Activated CD8-positive, alpha-beta memory T cell treated with anti-CD3 and anti-CD28 coated beads, Interleukin-2, amount 10 ng/mL, durations not matched to agents 7 days and 5 days (primary cell): ENCODE measurements at regions not wholly inside any gene's neighbourhood (a gene's known extent, or its start where the extent isn't known, plus 50 kb on each side); places are given as distances from the start of the nearest gene placed in this dataset.

Source experiments
- ATAC-seq: fragments of 150-1000 bp; cut with Tn5 transposase; one replicate; pipeline ENCODE4 v1.10.0; 2021; ENCODE audit warnings: moderate library complexity
- CTCF ChIA-PET: fragments of 350-600 bp; sonication (Branson Sonifier 250); formaldehyde crosslinking; loops from one replicate; lab custom pipeline; 2021; ENCODE audit warnings: antibody characterized with exemption; lab: Charles Lee
- DNase-seq: peaks from one replicate; pipeline ENCODE4 v3.0.0-alpha.2; 2020
- H3K27ac Mint-ChIP-seq: one replicate; pipeline ENCODE4 v1.8.0; 2021; ENCODE audit warnings: mild to moderate bottlenecking, mixed read lengths
- H3K27me3 Mint-ChIP-seq: one replicate; pipeline ENCODE4 v1.8.0; 2021; ENCODE audit warnings: mixed read lengths
- H3K36me3 Mint-ChIP-seq: one replicate; pipeline ENCODE4 v1.8.0; 2021; ENCODE audit warnings: mild to moderate bottlenecking, mixed read lengths
- H3K4me1 Mint-ChIP-seq: one replicate; pipeline ENCODE4 v1.8.0; 2021; ENCODE audit warnings: mixed read lengths
- H3K4me3 Mint-ChIP-seq: one replicate; pipeline ENCODE4 v1.8.0; 2021; ENCODE audit warnings: mild to moderate bottlenecking, moderate library complexity, mixed read lengths
- H3K9me3 Mint-ChIP-seq: one replicate; pipeline ENCODE4 v1.8.0; 2022; ENCODE audit warnings: low read depth, mixed read lengths

GRCh38 chr10:85508159-85508558 is 858.4 kb downstream of the GRID1 start:
- Mint-ChIP-seq H3K9me3 (peaks cover 4% of the 10 kb centered on the region), H3K36me3 (no peaks in the 10 kb centered on the region), H3K27ac (no peak overlapping the region), H3K27me3 (no peaks in the 10 kb centered on the region), H3K4me1 (no peaks in the 10 kb centered on the region), H3K4me3 (no peak overlapping the region)
- CTCF ChIA-PET, result no interaction called here
- no peak for ATAC-seq
- DNase-seq, result no peak

- no peaks in the 10 kb centered on the region for H3K9me3 Mint-ChIP-seq
- H3K27me3 Mint-ChIP-seq, result no peaks in the 10 kb centered on the region
- ATAC-seq (no peak), DNase-seq (no peak)
- no peaks in the 10 kb centered on the region for H3K36me3 Mint-ChIP-seq
- no peaks in the 10 kb centered on the region for H3K4me1 Mint-ChIP-seq
- H3K27ac Mint-ChIP-seq, result no peak overlapping the region
- H3K4me3 Mint-ChIP-seq, result no peak overlapping the region
- CTCF ChIA-PET, result no interaction called here
These were observed 855.9 kb downstream of the GRID1 start for GRCh38 chr10:85510682-85511081.

GRCh38 chr10:85513436-85513835 is 853.2 kb downstream of the GRID1 start:
- Mint-ChIP-seq H3K27me3 (no peaks in the 10 kb centered on the region), H3K27ac (no peak overlapping the region), H3K4me1 (no peaks in the 10 kb centered on the region), H3K36me3 (no peaks in the 10 kb centered on the region), H3K9me3 (no peaks in the 10 kb centered on the region), H3K4me3 (no peak overlapping the region)
- CTCF ChIA-PET, result interaction anchor here (1.2 kb wide), 1 partner anchor 16 kb away, joined by 3 read pairs; no protein-coding TSS in a partner anchor
- DNase-seq (no peak), ATAC-seq (no peak)

- Mint-ChIP-seq H3K27me3 (no peaks in the 10 kb centered on the region), H3K4me3 (no peak overlapping the region), H3K4me1 (no peaks in the 10 kb centered on the region), H3K36me3 (no peaks in the 10 kb centered on the region), H3K9me3 (no peaks in the 10 kb centered on the region), H3K27ac (no peak overlapping the region)
- DNase-seq, result no peak
- no peak for ATAC-seq
- CTCF ChIA-PET, result interaction anchor here (1.3 kb wide), 1 partner anchor 15 kb away, joined by 3 read pairs; no protein-coding TSS in a partner anchor
These were observed 851.3 kb downstream of the GRID1 start for GRCh38 chr10:85515316-85515715.

GRCh38 chr10:85524001-85524666 is 842.5 kb downstream of the GRID1 start:
- CTCF ChIA-PET, result no interaction called here
- DNase-seq, result no peak
- no peaks in the 10 kb centered on the region for H3K36me3 Mint-ChIP-seq
- no peak overlapping the region for H3K4me3 Mint-ChIP-seq
- peaks cover 6% of the 10 kb centered on the region for H3K4me1 Mint-ChIP-seq
- ATAC-seq, result no peak
- no peak overlapping the region for H3K27ac Mint-ChIP-seq
- no peaks in the 10 kb centered on the region for H3K27me3 Mint-ChIP-seq
- H3K9me3 Mint-ChIP-seq, result no peaks in the 10 kb centered on the region

- CTCF ChIA-PET, result no interaction called here
- Mint-ChIP-seq H3K9me3 (no peaks in the 10 kb centered on the region), H3K4me3 (no peak overlapping the region), H3K27me3 (no peaks in the 10 kb centered on the region), H3K36me3 (no peaks in the 10 kb centered on the region), H3K27ac (no peak overlapping the region), H3K4me1 (peaks cover 6% of the 10 kb centered on the region)
- no peak for ATAC-seq
- no peak for DNase-seq
These were observed 838.8 kb downstream of the GRID1 start for GRCh38 chr10:85527616-85528317.

- no peak overlapping the region for H3K27ac Mint-ChIP-seq
These were observed 838.3 kb downstream of the GRID1 start for GRCh38 chr10:85528318-85528652.

GRCh38 chr10:85531706-85532105 is 834.9 kb downstream of the GRID1 start:
- CTCF ChIA-PET, result interaction anchor here (0.9 kb wide), 1 partner anchor 12 kb away, joined by 3 read pairs; no protein-coding TSS in a partner anchor
- DNase-seq (no peak), ATAC-seq (no peak)
- no peak overlapping the region for H3K27ac Mint-ChIP-seq
- no peaks in the 10 kb centered on the region for H3K36me3 Mint-ChIP-seq
- peaks cover 6% of the 10 kb centered on the region for H3K4me1 Mint-ChIP-seq
- no peaks in the 10 kb centered on the region for H3K9me3 Mint-ChIP-seq
- H3K27me3 Mint-ChIP-seq, result no peaks in the 10 kb centered on the region
- H3K4me3 Mint-ChIP-seq, result no peak overlapping the region

More at GRCh38 chr10:85528318-85528652, 838.3 kb downstream of the GRID1 start:
- Mint-ChIP-seq H3K4me3 (no peak overlapping the region), H3K9me3 (no peaks in the 10 kb centered on the region), H3K27me3 (no peaks in the 10 kb centered on the region), H3K4me1 (peaks cover 6% of the 10 kb centered on the region), H3K36me3 (no peaks in the 10 kb centered on the region)
- DNase-seq (no peak), ATAC-seq (no peak)
- CTCF ChIA-PET, result no interaction called here

- ATAC-seq (no peak), DNase-seq (no peak)
- H3K4me1 Mint-ChIP-seq, result peaks cover 6% of the 10 kb centered on the region
- CTCF ChIA-PET, result no interaction called here
- no peaks in the 10 kb centered on the region for H3K9me3 Mint-ChIP-seq
- no peak overlapping the region for H3K27ac Mint-ChIP-seq
- no peak overlapping the region for H3K4me3 Mint-ChIP-seq
- no peaks in the 10 kb centered on the region for H3K27me3 Mint-ChIP-seq
- H3K36me3 Mint-ChIP-seq, result no peaks in the 10 kb centered on the region
These were observed 833.8 kb downstream of the GRID1 start for GRCh38 chr10:85532773-85533172.

- Mint-ChIP-seq H3K4me1 (no peaks in the 10 kb centered on the region), H3K9me3 (no peaks in the 10 kb centered on the region), H3K27me3 (no peaks in the 10 kb centered on the region), H3K4me3 (no peak overlapping the region), H3K36me3 (no peaks in the 10 kb centered on the region), H3K27ac (no peak overlapping the region)
- DNase-seq, result no peak
- CTCF ChIA-PET, result no interaction called here
- no peak for ATAC-seq
These were observed 830.7 kb downstream of the GRID1 start for GRCh38 chr10:85535926-85536325.

GRCh38 chr10:85537561-85537960 is 829.0 kb downstream of the GRID1 start:
- H3K27ac Mint-ChIP-seq, result no peak overlapping the region
- DNase-seq (no peak), ATAC-seq (no peak)
- H3K9me3 Mint-ChIP-seq, result no peaks in the 10 kb centered on the region
- H3K27me3 Mint-ChIP-seq, result no peaks in the 10 kb centered on the region
- CTCF ChIA-PET, result no interaction called here
- no peaks in the 10 kb centered on the region for H3K36me3 Mint-ChIP-seq
- H3K4me3 Mint-ChIP-seq, result no peak overlapping the region
- H3K4me1 Mint-ChIP-seq, result no peaks in the 10 kb centered on the region

- no peaks in the 10 kb centered on the region for H3K4me1 Mint-ChIP-seq
- no peak overlapping the region for H3K4me3 Mint-ChIP-seq
- DNase-seq (no peak), ATAC-seq (no peak)
- H3K27ac Mint-ChIP-seq, result no peak overlapping the region
- H3K9me3 Mint-ChIP-seq, result no peaks in the 10 kb centered on the region
- CTCF ChIA-PET, result no interaction called here
- H3K36me3 Mint-ChIP-seq, result no peaks in the 10 kb centered on the region
- peaks cover under 1% of the 10 kb centered on the region for H3K27me3 Mint-ChIP-seq
These were observed 828.0 kb downstream of the GRID1 start for GRCh38 chr10:85538601-85539000.

GRCh38 chr10:85542152-85542551 is 824.4 kb downstream of the GRID1 start:
- CTCF ChIA-PET, result interaction anchor here (0.6 kb wide), 1 partner anchor 556 kb away, joined by 3 read pairs; no protein-coding TSS in a partner anchor
- H3K27ac Mint-ChIP-seq, result no peak overlapping the region

More at GRCh38 chr10:85542152-85542551, 824.4 kb downstream of the GRID1 start:
- DNase-seq (no peak), ATAC-seq (no peak)
- H3K4me3 Mint-ChIP-seq, result no peak overlapping the region
- peaks cover 5% of the 10 kb centered on the region for H3K27me3 Mint-ChIP-seq
- H3K9me3 Mint-ChIP-seq, result no peaks in the 10 kb centered on the region
- H3K36me3 Mint-ChIP-seq, result no peaks in the 10 kb centered on the region
- no peaks in the 10 kb centered on the region for H3K4me1 Mint-ChIP-seq
